ACC112 (cell line): ENCODE measurements at regions not wholly inside any gene's neighbourhood (a gene's known extent, or its start where the extent isn't known, plus 50 kb on each side); places are given as distances from the start of the nearest gene placed in this dataset.
"Not testable (repeated sequence)": the region's sequence is repeated elsewhere in the genome, so short reads cannot be mapped to it uniquely, and the experiment has no call there.

ENCODE experiments used
- H2AFZ ChIP-seq: fragments of 200-600 bp; sonication (generic); one replicate; pipeline ENCODE4 v1.6.0; 2017; ENCODE audit warnings: antibody characterized with exemption, low read length; ENCODE audit not compliant: unreplicated experiment
- H3K27ac ChIP-seq: fragments of 200-600 bp; sonication (generic); 2 replicates; pipeline ENCODE4 v1.5.1; 2014; ENCODE audit warnings: low read depth, mild to moderate bottlenecking, antibody characterized with exemption, low read length, moderate library complexity
- H3K27me3 ChIP-seq: fragments of 200-600 bp; sonication (generic); 2 replicates; pipeline ENCODE4 v1.6.1; 2014; ENCODE audit warnings: mild to moderate bottlenecking, antibody characterized with exemption, low read length, moderate library complexity, mixed read lengths; ENCODE audit not compliant: insufficient read depth
- H3K36me3 ChIP-seq: fragments of 200-600 bp; sonication (generic); 2 replicates; pipeline ENCODE4 v1.6.1; 2016; ENCODE audit warnings: mild to moderate bottlenecking, antibody characterized with exemption, low read length, moderate library complexity, mixed read lengths; ENCODE audit not compliant: insufficient read depth
- H3K4me1 ChIP-seq: fragments of 200-600 bp; sonication (generic); one replicate; pipeline ENCODE4 v1.6.1; 2016; ENCODE audit warnings: low read length, mixed read lengths; ENCODE audit not compliant: insufficient read depth, unreplicated experiment, control insufficient read depth
- H3K4me3 ChIP-seq: fragments of 200-600 bp; sonication (generic); 2 replicates; pipeline ENCODE4 v1.5.1; 2014; ENCODE audit warnings: mild to moderate bottlenecking, low read depth, low read length
- H3K79me2 ChIP-seq: fragments of 200-600 bp; sonication (generic); one replicate; pipeline ENCODE4 v1.6.0; 2016; ENCODE audit warnings: low read length; ENCODE audit not compliant: control insufficient read depth, unreplicated experiment, insufficient read depth

DNA sequence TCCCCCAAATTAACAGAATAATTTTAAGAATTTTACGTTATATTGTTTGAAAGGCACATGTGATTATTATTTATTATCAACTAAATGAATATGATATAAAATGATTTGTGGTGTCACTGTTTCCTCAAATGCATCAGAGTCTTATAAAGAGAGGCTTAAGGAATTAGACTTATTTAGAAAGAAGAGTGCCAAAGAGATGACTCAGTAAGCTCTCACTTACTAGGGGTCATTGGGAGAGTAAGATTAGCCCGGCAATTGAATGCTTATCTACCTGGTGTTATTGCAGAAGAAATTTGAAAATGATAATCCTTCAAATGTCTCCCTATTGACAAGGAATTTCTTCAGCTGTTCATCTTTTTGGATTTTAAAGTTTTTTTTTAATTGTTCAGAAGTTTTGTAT lies 408.7 kb downstream of the OXSM start:
- Histone ChIP-seq H3K27ac (no peak overlapping the region), H3K79me2 (no peaks in the 10 kb centered on the region), H3K4me1 (no peaks in the 10 kb centered on the region), H3K27me3 (no peaks in the 10 kb centered on the region), H3K4me3 (no peak overlapping the region), H2AFZ (no peak overlapping the region), H3K36me3 (no peaks in the 10 kb centered on the region)

DNA sequence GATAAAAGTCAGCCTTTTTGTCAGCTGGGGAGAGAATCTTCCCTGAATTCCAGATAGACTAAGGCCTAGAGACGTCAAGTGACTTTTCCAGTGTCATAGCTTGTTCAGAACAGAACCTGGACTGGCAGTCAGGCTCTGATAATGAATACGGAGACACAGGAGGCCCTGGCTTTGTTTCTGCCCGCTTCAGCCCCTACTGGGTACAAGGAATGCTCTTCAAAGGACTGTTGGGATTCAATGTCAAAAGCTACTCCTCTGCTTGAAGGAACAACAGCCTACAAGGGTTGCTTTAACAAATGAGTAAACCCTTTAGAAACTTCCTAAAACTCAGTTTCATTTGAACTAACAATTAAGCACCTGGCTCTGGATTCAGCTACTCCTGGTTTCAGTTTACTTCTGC lies 412.3 kb downstream of the OXSM start:
- Histone ChIP-seq H3K79me2 (no peaks in the 10 kb centered on the region), H3K4me1 (no peaks in the 10 kb centered on the region), H3K4me3 (no peak overlapping the region), H3K36me3 (no peaks in the 10 kb centered on the region), H2AFZ (no peak overlapping the region), H3K27me3 (no peaks in the 10 kb centered on the region), H3K27ac (no peak overlapping the region)

DNA sequence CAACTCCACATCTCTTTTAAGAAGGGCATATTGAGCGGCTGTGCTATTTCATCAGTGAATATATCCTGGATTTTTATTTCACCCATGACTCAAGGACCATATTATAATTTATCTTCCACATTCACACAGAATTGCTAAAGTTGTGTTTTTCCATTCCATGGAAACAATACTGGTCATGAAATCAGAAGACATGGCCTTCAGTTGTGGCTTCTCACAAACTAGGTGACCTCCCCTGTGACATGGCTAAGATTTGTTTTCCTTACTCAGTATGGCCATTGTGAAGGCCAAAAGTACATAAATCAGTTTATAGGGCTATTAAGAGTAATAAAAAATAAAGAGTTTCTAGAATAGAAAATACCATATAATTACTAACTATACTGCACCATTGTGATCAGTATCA lies 415.6 kb downstream of the OXSM start:
- H3K27me3 ChIP-seq = no peaks in the 10 kb centered on the region
- H3K4me1 ChIP-seq = no peaks in the 10 kb centered on the region
- H2AFZ ChIP-seq = no peak overlapping the region
- H3K4me3 ChIP-seq = no peak overlapping the region
- no peak overlapping the region for H3K27ac ChIP-seq
- no peaks in the 10 kb centered on the region for H3K79me2 ChIP-seq
- H3K36me3 ChIP-seq = no peaks in the 10 kb centered on the region

DNA sequence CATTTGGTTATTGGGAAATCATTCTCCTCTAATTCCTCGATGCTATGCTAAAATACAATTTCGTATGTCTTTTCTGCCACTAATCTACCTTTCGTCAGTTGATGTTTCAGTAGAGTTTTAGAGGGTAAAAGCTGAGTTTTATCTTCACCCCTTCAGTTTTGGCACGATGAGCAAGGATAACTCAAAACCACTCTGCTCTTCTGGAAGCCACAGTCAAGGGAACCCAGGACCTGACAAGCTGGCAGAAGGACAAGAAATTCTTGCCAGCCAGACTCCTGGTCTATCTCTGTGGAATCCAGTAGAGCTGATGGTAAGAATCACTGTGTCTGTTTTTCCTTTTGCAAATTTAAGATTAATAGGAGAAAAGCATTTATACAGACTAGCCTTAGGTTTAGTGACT lies 414.4 kb upstream of the LRRC3B start:
- H3K36me3 ChIP-seq = no peaks in the 10 kb centered on the region

DNA sequence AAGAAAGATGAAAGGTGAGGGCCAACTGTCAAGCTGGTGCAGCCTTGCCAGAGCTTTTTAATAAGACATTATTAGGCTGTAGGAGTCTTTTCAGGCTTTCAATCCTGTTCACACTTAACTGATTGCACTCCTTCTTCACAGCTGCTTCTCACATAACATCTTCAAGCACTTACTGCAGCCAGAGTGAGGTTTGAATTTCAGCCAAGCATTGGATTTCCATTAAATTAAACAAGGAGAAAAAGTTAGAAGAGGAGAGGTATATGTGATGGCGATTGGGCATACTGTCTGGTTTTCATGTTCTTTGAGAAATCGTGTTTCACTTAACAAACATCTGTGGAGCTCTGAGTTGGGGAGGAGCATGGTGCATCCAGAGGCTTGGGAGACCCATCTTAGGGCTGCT lies 392.8 kb upstream of the LRRC3B start:
- Histone ChIP-seq H3K79me2 (no peaks in the 10 kb centered on the region), H3K4me1 (no peaks in the 10 kb centered on the region), H3K36me3 (no peaks in the 10 kb centered on the region), H3K4me3 (no peak overlapping the region), H3K27me3 (no peaks in the 10 kb centered on the region), H2AFZ (no peak overlapping the region), H3K27ac (no peak overlapping the region)

More for the DNA sequence above, 414.4 kb upstream of the LRRC3B start:
- H2AFZ ChIP-seq = no peak overlapping the region
- H3K79me2 ChIP-seq = no peaks in the 10 kb centered on the region
- no peaks in the 10 kb centered on the region for H3K27me3 ChIP-seq
- H3K4me1 ChIP-seq = no peaks in the 10 kb centered on the region
- no peak overlapping the region for H3K4me3 ChIP-seq
- no peak overlapping the region for H3K27ac ChIP-seq

DNA sequence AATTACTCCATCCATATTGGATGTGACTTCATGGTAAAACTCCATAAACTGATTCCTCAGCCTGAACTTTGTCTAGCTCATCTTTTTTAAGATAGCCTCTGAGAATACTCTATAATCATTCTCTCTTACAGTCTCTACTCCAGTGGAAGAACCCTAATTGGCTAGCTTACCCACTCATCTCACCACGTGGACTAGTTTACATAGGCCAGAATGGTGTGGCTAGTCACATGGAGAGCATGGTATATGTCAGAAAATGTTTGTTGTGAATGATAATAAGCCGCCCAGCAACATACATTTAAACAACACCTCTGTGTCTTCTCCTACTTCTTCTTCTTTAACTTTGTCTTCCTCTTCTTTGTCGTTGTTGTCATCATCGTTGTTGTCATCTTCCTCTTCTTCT lies 389.2 kb upstream of the LRRC3B start:
- no peaks in the 10 kb centered on the region for H3K27me3 ChIP-seq
- no peak overlapping the region for H3K4me3 ChIP-seq
- no peaks in the 10 kb centered on the region for H3K4me1 ChIP-seq
- H3K79me2 ChIP-seq = no peaks in the 10 kb centered on the region
- no peaks in the 10 kb centered on the region for H3K36me3 ChIP-seq
- H2AFZ ChIP-seq = no peak overlapping the region
- H3K27ac ChIP-seq = no peak overlapping the region

DNA sequence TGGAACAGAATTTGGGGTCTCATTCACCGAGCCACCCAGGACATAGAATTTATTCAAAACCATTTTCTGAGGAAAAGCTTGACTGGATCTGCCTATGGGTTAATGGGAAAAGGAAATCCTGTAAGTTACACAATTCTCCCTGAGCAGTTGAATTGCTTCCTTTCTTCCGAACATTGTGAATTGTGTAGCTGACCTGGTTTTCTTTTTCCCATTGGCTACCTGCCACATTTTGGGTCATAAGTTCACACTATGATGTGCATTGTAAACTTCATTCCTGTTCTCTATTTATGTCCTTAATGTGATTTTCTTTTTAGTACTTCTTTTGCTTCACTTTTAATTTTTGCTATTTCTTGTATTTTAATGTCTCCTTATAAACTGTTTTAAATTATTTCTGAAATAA lies 386.0 kb upstream of the LRRC3B start:
- Histone ChIP-seq H3K36me3 (no peaks in the 10 kb centered on the region), H3K27ac (no peak overlapping the region), H3K79me2 (no peaks in the 10 kb centered on the region), H3K4me3 (no peak overlapping the region), H2AFZ (no peak overlapping the region), H3K27me3 (no peaks in the 10 kb centered on the region), H3K4me1 (no peaks in the 10 kb centered on the region)

DNA sequence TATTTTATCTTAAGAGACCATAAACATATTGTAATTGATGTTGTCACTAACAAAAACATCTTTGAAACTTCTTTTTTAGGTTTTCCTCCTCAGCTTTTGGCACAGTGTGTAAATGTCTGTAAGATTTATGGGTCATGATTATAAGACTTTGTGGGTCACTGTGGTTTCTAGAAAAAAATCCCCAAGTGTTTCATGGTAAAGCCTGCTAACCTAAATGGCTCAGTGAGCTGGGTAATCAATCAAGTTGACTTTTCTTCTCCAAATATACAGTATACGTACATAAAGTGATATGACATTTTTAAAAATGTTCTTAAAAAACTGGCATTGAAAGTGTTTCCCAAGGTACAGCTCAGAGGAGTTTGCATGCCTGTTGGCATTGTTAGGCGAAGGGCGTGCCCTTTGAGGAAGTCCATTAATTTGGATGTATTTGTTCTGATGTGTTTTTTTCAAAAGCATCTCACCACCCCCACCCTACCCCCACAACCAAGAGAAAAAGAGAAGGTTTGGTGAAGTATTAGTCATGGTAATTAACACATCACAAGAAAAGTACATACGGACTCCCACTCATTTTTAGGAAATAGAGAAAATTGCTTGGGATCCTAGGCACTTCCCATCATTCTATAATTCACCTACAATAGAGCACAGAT lies 385.4 kb upstream of the LRRC3B start:
- no peaks in the 10 kb centered on the region for H3K36me3 ChIP-seq
- no peak overlapping the region for H3K27ac ChIP-seq
- no peaks in the 10 kb centered on the region for H3K4me1 ChIP-seq
- H2AFZ ChIP-seq = no peak overlapping the region
- H3K27me3 ChIP-seq = no peaks in the 10 kb centered on the region
- H3K4me3 ChIP-seq = no peak overlapping the region
- no peaks in the 10 kb centered on the region for H3K79me2 ChIP-seq

DNA sequence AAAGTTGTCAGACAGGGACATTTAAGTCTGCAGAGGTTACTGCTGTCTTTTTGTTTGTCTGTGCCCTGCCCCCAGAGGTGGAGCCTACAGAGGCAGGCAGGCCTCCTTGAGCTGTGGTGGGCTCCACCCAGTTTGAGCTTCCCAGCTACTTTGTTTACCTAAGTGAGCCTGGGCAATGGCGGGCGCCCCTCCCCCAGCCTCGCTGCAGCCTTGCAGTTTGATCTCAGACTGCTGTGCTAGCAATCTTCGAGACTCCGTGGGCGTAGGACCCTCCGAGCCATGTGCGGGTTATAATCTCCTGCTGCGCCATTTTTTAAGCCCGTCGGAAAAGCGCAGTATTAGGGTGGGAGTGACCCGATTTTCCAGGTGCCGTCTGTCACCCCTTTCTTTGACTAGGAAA lies 378.0 kb upstream of the LRRC3B start:
- H3K79me2 ChIP-seq, H2AFZ ChIP-seq, H3K4me3 ChIP-seq, H3K27me3 ChIP-seq, H3K4me1 ChIP-seq, H3K36me3 ChIP-seq, H3K27ac ChIP-seq: not testable (repeated sequence)

DNA sequence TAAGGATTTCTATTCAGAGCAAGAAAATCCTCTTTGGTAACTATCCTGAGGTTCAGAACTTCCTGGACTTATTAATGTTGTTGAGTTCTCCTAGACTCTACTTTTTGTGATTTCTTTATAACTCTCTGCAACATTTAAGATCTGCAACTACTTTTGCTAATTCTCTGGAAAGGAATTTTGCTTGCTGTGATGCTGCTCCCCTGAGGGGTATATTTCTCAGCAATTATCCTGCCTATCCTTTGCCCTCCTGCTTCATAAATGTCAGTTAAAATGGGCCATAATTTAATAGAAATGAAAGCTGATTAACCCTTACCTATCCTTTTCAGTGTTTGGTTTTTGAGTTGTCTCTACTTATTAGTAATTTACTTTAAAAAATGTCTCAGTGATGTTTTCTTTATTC lies 377.3 kb upstream of the LRRC3B start:
- Histone ChIP-seq H3K27me3 (no peaks in the 10 kb centered on the region), H2AFZ (no peak overlapping the region), H3K79me2 (no peaks in the 10 kb centered on the region), H3K4me3 (no peak overlapping the region), H3K27ac (no peak overlapping the region), H3K36me3 (no peaks in the 10 kb centered on the region), H3K4me1 (no peaks in the 10 kb centered on the region)

DNA sequence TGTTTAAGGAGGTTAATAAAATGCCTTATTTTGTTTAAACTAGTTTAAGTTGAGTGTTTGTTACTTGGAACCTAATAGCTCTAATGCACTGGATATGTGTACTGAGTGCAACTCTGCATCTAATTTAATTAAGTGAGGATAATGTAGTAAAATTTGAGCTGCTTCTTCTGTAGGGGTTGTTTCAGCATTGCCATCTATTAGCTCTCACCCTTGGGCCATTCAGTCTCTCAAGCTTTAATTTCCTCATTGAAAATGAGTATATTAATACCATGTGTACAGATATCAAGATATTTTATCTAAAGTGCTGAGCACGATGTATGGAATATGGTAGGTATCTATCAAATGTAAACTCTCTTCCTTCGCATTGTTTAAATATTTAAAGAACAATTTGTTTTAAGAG lies 375.7 kb upstream of the LRRC3B start:
- no peaks in the 10 kb centered on the region for H3K27me3 ChIP-seq
- no peak overlapping the region for H2AFZ ChIP-seq
- no peaks in the 10 kb centered on the region for H3K36me3 ChIP-seq
- H3K79me2 ChIP-seq = no peaks in the 10 kb centered on the region
- H3K4me1 ChIP-seq = no peaks in the 10 kb centered on the region
- H3K27ac ChIP-seq = no peak overlapping the region
- no peak overlapping the region for H3K4me3 ChIP-seq
